AG04449 (cell line): ENCODE measurements at regions not wholly inside any gene's neighbourhood (a gene's known extent, or its start where the extent isn't known, plus 50 kb on each side); places are given as distances from the start of the nearest gene placed in this dataset.

ENCODE experiments used
- CTCF ChIA-PET: fragments of 350-600 bp; formaldehyde crosslinking; extraction: SDS; loops from one replicate; lab custom pipeline; 2021; ENCODE audit warnings: antibody characterized with exemption; lab: Yijun Ruan, JAX
- POLR2A ChIA-PET: fragments of 400-600, 350-600 bp; formaldehyde crosslinking; extraction: SDS; loops from one replicate; lab custom pipeline; 2020; ENCODE audit warnings: antibody characterized with exemption, inconsistent platforms; lab: Yijun Ruan, JAX
- DNase-seq: peaks from one replicate; pipeline ENCODE4 v3.0.0-alpha.2; 2010; ENCODE audit warnings: low read depth, low spot score
- H3K4me3 ChIP-seq: 2 replicates; pipeline ENCODE4 v1.5.1; 2011; ENCODE audit warnings: low read depth, mild to moderate bottlenecking, control low read depth, low read length
- TF ChIP-seq, protein P1 (sequence below): IDR thresholded peaks from one replicate; pipeline ENCODE4 v1.5.1; 2011; ENCODE audit warnings: mild to moderate bottlenecking, moderate library complexity, low read length, control low read depth, inconsistent platforms; ENCODE audit not compliant: insufficient read depth; ENCODE audit errors: missing control alignments

GRCh38 chr3:930866-931265, 162.0 kb upstream of the CNTN6 start:
- no peak for DNase-seq
- H3K4me3 ChIP-seq: no peak overlapping the region
- ChIA-PET POLR2A (no interaction called here), CTCF (no interaction called here)
- TF ChIP-seq, protein P1, sequence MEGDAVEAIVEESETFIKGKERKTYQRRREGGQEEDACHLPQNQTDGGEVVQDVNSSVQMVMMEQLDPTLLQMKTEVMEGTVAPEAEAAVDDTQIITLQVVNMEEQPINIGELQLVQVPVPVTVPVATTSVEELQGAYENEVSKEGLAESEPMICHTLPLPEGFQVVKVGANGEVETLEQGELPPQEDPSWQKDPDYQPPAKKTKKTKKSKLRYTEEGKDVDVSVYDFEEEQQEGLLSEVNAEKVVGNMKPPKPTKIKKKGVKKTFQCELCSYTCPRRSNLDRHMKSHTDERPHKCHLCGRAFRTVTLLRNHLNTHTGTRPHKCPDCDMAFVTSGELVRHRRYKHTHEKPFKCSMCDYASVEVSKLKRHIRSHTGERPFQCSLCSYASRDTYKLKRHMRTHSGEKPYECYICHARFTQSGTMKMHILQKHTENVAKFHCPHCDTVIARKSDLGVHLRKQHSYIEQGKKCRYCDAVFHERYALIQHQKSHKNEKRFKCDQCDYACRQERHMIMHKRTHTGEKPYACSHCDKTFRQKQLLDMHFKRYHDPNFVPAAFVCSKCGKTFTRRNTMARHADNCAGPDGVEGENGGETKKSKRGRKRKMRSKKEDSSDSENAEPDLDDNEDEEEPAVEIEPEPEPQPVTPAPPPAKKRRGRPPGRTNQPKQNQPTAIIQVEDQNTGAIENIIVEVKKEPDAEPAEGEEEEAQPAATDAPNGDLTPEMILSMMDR: no peak

DNA sequence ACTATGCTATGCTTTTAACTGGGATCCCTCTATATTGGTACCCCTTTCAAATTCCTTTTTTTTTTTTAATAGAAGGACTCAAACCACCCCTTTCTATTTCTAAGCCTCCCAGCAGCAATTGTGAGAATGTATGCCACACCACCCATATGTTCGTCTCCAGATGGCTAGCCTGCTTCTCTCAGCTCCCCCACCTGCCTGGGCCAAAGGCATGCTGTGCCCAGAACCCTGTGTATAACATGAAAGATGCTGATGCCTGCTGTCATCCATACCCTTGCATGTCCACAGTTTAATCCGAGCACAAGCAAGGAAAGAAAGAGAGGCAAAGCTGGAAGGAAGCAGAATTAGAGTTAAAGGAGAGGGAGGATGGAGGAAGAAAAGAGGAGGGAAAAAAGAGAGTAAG, 159.5 kb upstream of the CNTN6 start:
- no peak for DNase-seq
- POLR2A ChIA-PET: no interaction called here
- H3K4me3 ChIP-seq: no peak overlapping the region
- TF ChIP-seq, protein P1: no peak
- CTCF ChIA-PET: no interaction called here

DNA sequence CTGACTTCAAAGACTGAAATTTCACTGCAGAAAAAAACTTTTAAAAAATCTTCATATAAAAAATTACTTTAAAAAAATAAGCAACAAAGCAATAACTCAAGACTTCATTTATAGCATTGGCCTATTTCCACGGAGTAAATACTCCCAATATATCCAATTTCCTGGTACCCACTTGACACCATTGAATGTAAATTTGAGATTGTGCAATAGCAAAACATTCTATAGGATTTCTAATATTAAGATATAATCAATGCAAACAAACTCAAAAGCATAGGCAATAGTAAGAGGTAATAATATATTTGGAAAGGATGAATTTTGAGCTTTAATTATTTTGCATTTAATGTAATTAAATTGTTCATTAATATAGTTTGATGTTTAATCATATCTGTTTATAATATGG, 148.0 kb upstream of the CNTN6 start:
- TF ChIP-seq, protein P1: no peak
- ChIA-PET POLR2A (no interaction called here), CTCF (no interaction called here)
- no peak overlapping the region for H3K4me3 ChIP-seq
- no peak for DNase-seq

GRCh38 chr3:945738-946137, 147.1 kb upstream of the CNTN6 start:
- ChIA-PET POLR2A (no interaction called here), CTCF (no interaction called here)
- no peak for DNase-seq
- TF ChIP-seq, protein P1: no peak
- H3K4me3 ChIP-seq: no peak overlapping the region

DNA sequence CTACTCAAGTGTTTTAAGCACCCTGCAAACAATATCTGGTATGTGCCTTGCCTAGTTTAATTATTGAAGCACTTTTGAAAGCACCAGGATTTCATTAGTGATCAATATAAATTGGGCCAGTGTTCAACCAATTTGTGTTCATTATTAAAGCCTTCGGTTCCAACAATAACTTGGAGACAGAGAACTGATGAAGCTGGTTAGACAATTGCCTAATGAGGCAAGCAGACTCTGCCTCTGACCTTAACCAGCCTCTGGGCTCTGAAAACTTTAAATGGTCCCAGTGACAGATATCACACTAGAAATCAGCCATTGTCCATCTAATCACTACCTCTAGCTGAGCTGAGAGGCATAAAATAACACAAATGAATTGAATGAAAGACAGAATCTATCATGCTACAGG, 139.9 kb upstream of the CNTN6 start:
- H3K4me3 ChIP-seq: no peak overlapping the region
- CTCF ChIA-PET: no interaction called here
- POLR2A ChIA-PET: no interaction called here
- TF ChIP-seq, protein P1: no peak
- no peak for DNase-seq

GRCh38 chr3:963255-963654, 129.6 kb upstream of the CNTN6 start:
- ChIA-PET CTCF (no interaction called here), POLR2A (no interaction called here)
- no peak for DNase-seq
- H3K4me3 ChIP-seq: no peak overlapping the region
- TF ChIP-seq, protein P1: no peak
